ENCODE measurements at regions not wholly inside any gene's neighbourhood (a gene's known extent, or its start where the extent isn't known, plus 50 kb on each side); places are given as distances from the start of the nearest gene placed in this dataset.

GRCh38 chr13:65836066-65836465 lies 1394.1 kb downstream of the PCDH9 start:
- TF ChIP-seq, protein P1, sequence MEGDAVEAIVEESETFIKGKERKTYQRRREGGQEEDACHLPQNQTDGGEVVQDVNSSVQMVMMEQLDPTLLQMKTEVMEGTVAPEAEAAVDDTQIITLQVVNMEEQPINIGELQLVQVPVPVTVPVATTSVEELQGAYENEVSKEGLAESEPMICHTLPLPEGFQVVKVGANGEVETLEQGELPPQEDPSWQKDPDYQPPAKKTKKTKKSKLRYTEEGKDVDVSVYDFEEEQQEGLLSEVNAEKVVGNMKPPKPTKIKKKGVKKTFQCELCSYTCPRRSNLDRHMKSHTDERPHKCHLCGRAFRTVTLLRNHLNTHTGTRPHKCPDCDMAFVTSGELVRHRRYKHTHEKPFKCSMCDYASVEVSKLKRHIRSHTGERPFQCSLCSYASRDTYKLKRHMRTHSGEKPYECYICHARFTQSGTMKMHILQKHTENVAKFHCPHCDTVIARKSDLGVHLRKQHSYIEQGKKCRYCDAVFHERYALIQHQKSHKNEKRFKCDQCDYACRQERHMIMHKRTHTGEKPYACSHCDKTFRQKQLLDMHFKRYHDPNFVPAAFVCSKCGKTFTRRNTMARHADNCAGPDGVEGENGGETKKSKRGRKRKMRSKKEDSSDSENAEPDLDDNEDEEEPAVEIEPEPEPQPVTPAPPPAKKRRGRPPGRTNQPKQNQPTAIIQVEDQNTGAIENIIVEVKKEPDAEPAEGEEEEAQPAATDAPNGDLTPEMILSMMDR (conservative IDR thresholded peaks at IDR 0.05) = no peak
- no peak overlapping the region for H3K56ac ChIP-seq (ENCODE audit: insufficient read length, low read depth, low read length)
- no peak overlapping the region for H4K5ac ChIP-seq (ENCODE audit: insufficient read length, low read depth, low read length)
- H3K23me2 ChIP-seq (ENCODE audit: insufficient read length, low read depth, low read length, poor library complexity, severe bottlenecking) = no peaks in the 10 kb centered on the region
- Mint-ChIP-seq H3K9me3 (no peaks in the 10 kb centered on the region), H3K4me1 (no peaks in the 10 kb centered on the region), H3K27me3 (ENCODE audit: low read depth) (no peaks in the 10 kb centered on the region), H3K36me3 (ENCODE audit: insufficient read depth in 1 of 3, low read depth in 3 of 3) (no peaks in the 10 kb centered on the region), H3K4me3 (no peak overlapping the region), H3K27ac (no peak overlapping the region; a peak in 1 of 7 replicates)
- no peak overlapping the region for H2BK12ac ChIP-seq (ENCODE audit: insufficient read length, low read depth, low read length)
- no peak overlapping the region for H2AFZ ChIP-seq (ENCODE audit: low read length)
- H3K23ac ChIP-seq (ENCODE audit: insufficient read length, low read depth, low read length) = no peak overlapping the region
- no peak overlapping the region for H3K27ac ChIP-seq (ENCODE audit: insufficient read length, low read depth, low read length)
- no peaks in the 10 kb centered on the region for H3K9me3 ChIP-seq (ENCODE audit: control insufficient read depth, low read depth, low read length)
- no peak overlapping the region for H2BK20ac ChIP-seq (ENCODE audit: low read depth, low read length, poor library complexity, severe bottlenecking)
- no peak overlapping the region for H3K14ac ChIP-seq (ENCODE audit: insufficient read depth, low read length)
- no peak overlapping the region for H3K4me2 ChIP-seq (ENCODE audit: insufficient read depth, insufficient read length, low read length)
- H3T11ph ChIP-seq (ENCODE audit: low read length) = no peak overlapping the region
- H3K18ac ChIP-seq (ENCODE audit: insufficient read length, low read depth, low read length) = no peak overlapping the region
- no peaks in the 10 kb centered on the region for H3K27me3 ChIP-seq (ENCODE audit: insufficient read depth, low read length)
- H3K79me1 ChIP-seq (ENCODE audit: insufficient read depth, low read depth, low read length, poor library complexity, severe bottlenecking) = no peaks in the 10 kb centered on the region
- no peak overlapping the region for H4K91ac ChIP-seq (ENCODE audit: insufficient read length, low read depth, low read length)
- H2BK120ac ChIP-seq (ENCODE audit: low read depth, low read length, poor library complexity, severe bottlenecking) = no peak overlapping the region
- H2BK15ac ChIP-seq (ENCODE audit: low read depth, low read length) = no peak overlapping the region
- no peaks in the 10 kb centered on the region for H3K79me2 ChIP-seq (ENCODE audit: insufficient read depth, low read length)
- H3K4me1 ChIP-seq (ENCODE audit: insufficient read depth, low read length) = no peaks in the 10 kb centered on the region
- DNase-seq = no peak
- H3K4ac ChIP-seq (ENCODE audit: low read depth, low read length) = no peak overlapping the region
- no peak overlapping the region for H4K8ac ChIP-seq (replicated peaks; ENCODE audit: insufficient read length, low read depth, low read length)
- H4K20me1 ChIP-seq (ENCODE audit: control insufficient read depth, insufficient read depth, insufficient read length) = no peaks in the 10 kb centered on the region
- no peak overlapping the region for H3K9ac ChIP-seq (ENCODE audit: extremely low read depth, insufficient read length, low read length)
- H2BK5ac ChIP-seq (ENCODE audit: insufficient read length, low read length) = no peak overlapping the region
- no peak overlapping the region for H2AK5ac ChIP-seq (ENCODE audit: insufficient read length, low read length)
